Brain microvascular endothelial cell (primary cell): ENCODE measurements at regions not wholly inside any gene's neighbourhood (a gene's known extent, or its start where the extent isn't known, plus 50 kb on each side); places are given as distances from the start of the nearest gene placed in this dataset.

Experiments
- DNase-seq: peaks from one replicate; pipeline ENCODE4 v3.0.0-alpha.2; 2020
- H3K27ac ChIP-seq: fragments of 250-450 bp; sonication (Bioruptor Pico); 2 replicates; pipeline ENCODE4 v1.5.1; 2020; ENCODE audit warnings: mild to moderate bottlenecking, moderate library complexity
- H3K27me3 ChIP-seq: fragments of 250-450 bp; sonication (Bioruptor Pico); replicated peaks from 2 replicates; pipeline ENCODE4 v1.5.1; 2020; ENCODE audit warnings: mild to moderate bottlenecking
- H3K36me3 ChIP-seq: fragments of 250-450 bp; sonication (Bioruptor Pico); replicated peaks from 2 replicates; pipeline ENCODE4 v1.5.1; 2020; ENCODE audit warnings: mild to moderate bottlenecking
- H3K4me3 ChIP-seq: 2 replicates; pipeline ENCODE4 v1.5.1; 2011; ENCODE audit warnings: low read depth, mild to moderate bottlenecking, control low read depth, low read length, moderate library complexity
- in situ Hi-C: cut with HindIII; loops from 2 replicates; pipeline ENCODE4 v1.10.0; 2017; ENCODE audit warnings: low sequenced_read_pairs, low pct_ligation_motif_present
- TF ChIP-seq, protein P1 (sequence below): IDR thresholded peaks from 2 replicates; pipeline ENCODE4 v1.5.1; 2011; ENCODE audit warnings: low read depth, mild to moderate bottlenecking, moderate library complexity, low read length, control low read depth, inconsistent platforms; ENCODE audit errors: missing control alignments

DNA sequence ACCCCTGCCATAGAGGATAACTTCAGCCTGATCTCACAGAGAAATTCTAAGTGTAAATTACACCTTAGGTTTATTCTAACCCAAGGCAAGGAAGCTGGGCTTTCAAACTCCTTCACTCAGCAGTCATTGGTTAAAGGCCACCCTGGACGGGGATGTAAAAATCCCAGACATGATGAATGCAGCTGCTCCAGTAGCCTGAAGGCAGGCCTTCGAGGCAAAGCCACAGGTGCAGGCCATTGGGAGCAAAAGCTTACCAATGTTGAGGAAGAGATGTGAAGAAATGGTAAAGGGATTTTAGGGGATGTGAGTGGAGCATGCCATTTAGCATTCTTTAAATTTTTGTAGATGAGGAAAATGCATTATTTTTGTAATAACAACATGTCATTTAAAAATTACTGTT lies 514.4 kb downstream of the XYLT1 start:
- Histone ChIP-seq H3K27me3 (no peaks in the 10 kb centered on the region), H3K36me3 (no peaks in the 10 kb centered on the region), H3K27ac (no peak overlapping the region), H3K4me3 (no peak overlapping the region)
- no peak for DNase-seq
- TF ChIP-seq, protein P1, sequence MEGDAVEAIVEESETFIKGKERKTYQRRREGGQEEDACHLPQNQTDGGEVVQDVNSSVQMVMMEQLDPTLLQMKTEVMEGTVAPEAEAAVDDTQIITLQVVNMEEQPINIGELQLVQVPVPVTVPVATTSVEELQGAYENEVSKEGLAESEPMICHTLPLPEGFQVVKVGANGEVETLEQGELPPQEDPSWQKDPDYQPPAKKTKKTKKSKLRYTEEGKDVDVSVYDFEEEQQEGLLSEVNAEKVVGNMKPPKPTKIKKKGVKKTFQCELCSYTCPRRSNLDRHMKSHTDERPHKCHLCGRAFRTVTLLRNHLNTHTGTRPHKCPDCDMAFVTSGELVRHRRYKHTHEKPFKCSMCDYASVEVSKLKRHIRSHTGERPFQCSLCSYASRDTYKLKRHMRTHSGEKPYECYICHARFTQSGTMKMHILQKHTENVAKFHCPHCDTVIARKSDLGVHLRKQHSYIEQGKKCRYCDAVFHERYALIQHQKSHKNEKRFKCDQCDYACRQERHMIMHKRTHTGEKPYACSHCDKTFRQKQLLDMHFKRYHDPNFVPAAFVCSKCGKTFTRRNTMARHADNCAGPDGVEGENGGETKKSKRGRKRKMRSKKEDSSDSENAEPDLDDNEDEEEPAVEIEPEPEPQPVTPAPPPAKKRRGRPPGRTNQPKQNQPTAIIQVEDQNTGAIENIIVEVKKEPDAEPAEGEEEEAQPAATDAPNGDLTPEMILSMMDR: no peak
- in situ Hi-C loops: no loop called here

DNA sequence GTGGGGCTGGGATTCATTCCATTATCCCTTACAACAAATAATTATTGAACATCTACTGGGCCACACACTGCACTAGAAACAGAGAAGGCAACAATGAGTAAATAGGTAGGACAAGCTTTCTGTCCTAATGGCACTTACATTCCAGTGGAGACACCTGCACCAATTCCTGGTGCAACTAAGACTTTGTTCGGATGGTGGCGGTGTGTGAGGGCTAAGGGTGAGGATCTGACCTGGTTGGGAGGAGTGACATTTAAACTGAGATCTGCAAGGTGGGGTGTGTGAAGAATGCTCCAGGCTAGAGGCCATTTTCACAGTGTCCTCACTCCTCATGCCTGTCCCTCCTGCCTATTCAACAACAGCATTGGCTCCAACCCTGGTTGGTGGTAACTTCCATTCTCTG lies 510.0 kb downstream of the XYLT1 start:
- in situ Hi-C loops: no loop called here
- Histone ChIP-seq H3K27me3 (no peaks in the 10 kb centered on the region), H3K27ac (no peak overlapping the region), H3K4me3 (no peak overlapping the region), H3K36me3 (no peaks in the 10 kb centered on the region)
- TF ChIP-seq, protein P1: no peak
- no peak for DNase-seq

- Histone ChIP-seq H3K36me3 (no peaks in the 10 kb centered on the region), H3K4me3 (no peak overlapping the region), H3K27me3 (no peaks in the 10 kb centered on the region), H3K27ac (no peak overlapping the region)
- in situ Hi-C loops: no loop called here
- no peak for DNase-seq
- TF ChIP-seq, protein P1: no peak
Measured at GRCh38 chr16:16966439-16966838, 504.3 kb downstream of the XYLT1 start.

DNA sequence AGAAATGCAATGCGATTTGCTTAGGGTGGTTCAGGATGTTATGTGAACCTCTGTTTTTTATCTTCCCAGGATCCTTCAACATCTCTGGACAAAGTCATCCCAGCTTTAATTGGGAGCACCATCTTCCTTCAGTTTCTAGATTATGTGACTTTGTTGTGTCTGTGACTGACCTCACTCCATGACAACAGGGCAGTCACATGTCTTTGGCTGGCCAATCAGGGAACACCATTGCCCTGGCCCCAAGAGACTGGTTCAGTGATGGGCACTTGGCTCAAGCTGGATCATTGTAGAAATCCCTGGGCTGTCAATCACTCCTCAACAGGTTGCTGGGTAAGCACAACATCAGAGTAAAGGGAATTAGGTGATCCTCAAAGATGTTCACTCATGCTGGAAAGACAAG lies 499.7 kb downstream of the XYLT1 start:
- Histone ChIP-seq H3K4me3 (no peak overlapping the region), H3K36me3 (no peaks in the 10 kb centered on the region), H3K27ac (no peak overlapping the region), H3K27me3 (no peaks in the 10 kb centered on the region)
- TF ChIP-seq, protein P1: no peak
- in situ Hi-C loops: no loop called here
- no peak for DNase-seq

- TF ChIP-seq, protein P1: no peak
- Histone ChIP-seq H3K27ac (no peak overlapping the region), H3K36me3 (no peaks in the 10 kb centered on the region), H3K27me3 (no peaks in the 10 kb centered on the region), H3K4me3 (no peak overlapping the region)
- no peak for DNase-seq
- in situ Hi-C loops: no loop called here
Measured at GRCh38 chr16:16972831-16973230, 497.9 kb downstream of the XYLT1 start.
